Testis (tissue), 2 donors: ENCODE measurements at regions not wholly inside any gene's neighbourhood (a gene's known extent, or its start where the extent isn't known, plus 50 kb on each side); places are given as distances from the start of the nearest gene placed in this dataset.

Source experiments
- DNase-seq: peaks from one replicate; pipeline ENCODE4 v3.0.0-alpha.2; 2019
- H3K27ac ChIP-seq, 2 donors: fragments of 200-600 bp; sonication (generic); one replicate each; pipeline ENCODE4 v1.5.1; 2019
- H3K27me3 ChIP-seq: fragments of 200-600 bp; sonication (generic); one replicate; pipeline ENCODE4 v1.5.1; 2019
- H3K36me3 ChIP-seq: fragments of 200-600 bp; sonication (generic); one replicate; pipeline ENCODE4 v1.5.1; 2017; ENCODE audit warnings: low read depth; ENCODE audit errors: missing control alignments
- H3K4me1 ChIP-seq: fragments of 200-600 bp; sonication (generic); one replicate; pipeline ENCODE4 v1.5.1; 2019
- H3K4me3 ChIP-seq, 2 donors: fragments of 200-600 bp; sonication (generic); one replicate each; pipeline ENCODE4 v1.5.1; 2017 to 2019
- H3K9me3 ChIP-seq: fragments of 200-600 bp; sonication (generic); one replicate; pipeline ENCODE4 v1.5.1; 2017
- POLR2A ChIP-seq: fragments of 450-650 bp; IDR thresholded peaks from one replicate; pipeline ENCODE4 v1.6.1; 2017; ENCODE audit warnings: antibody characterized with exemption, mild to moderate bottlenecking, moderate library complexity
- WGBS, 2 donors: methylation state at CpG; one replicate each; pipeline ENCODE4 v1.1.5; 2018; 5-methylcytosine and 5-hydroxymethylcytosine counted together
- intact Hi-C: fragments of 100-400 bp; cut with DNase I; formaldehyde crosslinking; loops from one replicate; pipeline ENCODE4 v1.15.1; 2023; ENCODE audit warnings: low total_unique reads
- TF ChIP-seq, protein P1 (sequence below), 3 experiments: fragments of 450-650 bp in 2 of 3; fragments of 200-600 bp in 1 of 3; sonication (generic) in 1 of 3; IDR thresholded peaks; one replicate each; pipeline ENCODE4 v1.5.1; 2016 to 2019; ENCODE audit warnings: antibody characterized with exemption in 3 of 3, mild to moderate bottlenecking in 2 of 3, moderate library complexity in 1 of 3

DNA sequence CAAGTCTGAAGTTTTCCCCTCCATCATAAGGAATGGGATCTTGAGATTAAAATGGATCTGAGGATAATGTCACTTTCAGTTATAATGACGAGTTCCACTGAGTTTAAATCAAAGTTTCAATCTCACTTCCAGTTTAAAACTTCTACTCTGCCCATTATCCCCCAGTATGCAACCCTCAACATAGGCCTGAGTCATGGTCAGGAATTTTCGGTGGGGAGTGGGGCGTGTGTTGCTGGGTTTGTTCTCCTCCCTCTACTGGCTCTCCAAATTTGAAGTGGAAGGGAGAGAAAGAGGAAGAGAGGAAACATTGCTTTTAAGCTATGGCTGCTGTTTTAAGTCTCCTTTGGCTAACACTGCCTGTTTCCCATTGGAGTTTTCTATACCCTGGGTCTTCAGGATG lies 152.9 kb downstream of the TM2D1 start:
- Histone ChIP-seq H3K4me1 (peaks cover 3% of the 10 kb centered on the region), H3K27ac (no peak overlapping the region), H3K27me3 (no peaks in the 10 kb centered on the region), H3K9me3 (no peaks in the 10 kb centered on the region), H3K4me3 (no peak overlapping the region), H3K36me3 (no peaks in the 10 kb centered on the region)
- 76 to 93% methylated on average over 3 of the region's 3 CpGs for WGBS, 2 donors
- no peak for TF ChIP-seq POLR2A
- no peak for DNase-seq
- intact Hi-C loops, result no loop called here

DNA sequence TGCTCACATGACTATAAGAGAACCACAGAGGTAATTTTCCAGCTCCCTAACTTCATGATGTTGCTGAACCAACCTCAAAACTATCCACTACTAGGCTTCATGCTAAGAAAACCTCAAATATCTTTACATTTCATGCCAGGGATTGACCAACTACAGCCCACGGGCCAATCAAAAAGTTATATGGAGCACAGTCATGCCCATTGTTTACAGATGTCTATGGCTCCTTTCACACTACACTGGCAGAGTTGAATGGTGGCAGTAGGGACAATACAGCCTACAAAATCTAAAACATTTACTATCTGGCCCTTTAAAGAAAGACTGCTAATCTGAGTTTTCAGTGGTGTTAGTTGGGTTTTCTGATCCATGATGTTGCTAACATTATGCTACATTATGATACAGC lies 154.8 kb downstream of the TM2D1 start:
- no peaks in the 10 kb centered on the region for H3K9me3 ChIP-seq
- no peak overlapping the region for H3K27ac ChIP-seq
- no peak for TF ChIP-seq POLR2A
- TF ChIP-seq, protein P1, sequence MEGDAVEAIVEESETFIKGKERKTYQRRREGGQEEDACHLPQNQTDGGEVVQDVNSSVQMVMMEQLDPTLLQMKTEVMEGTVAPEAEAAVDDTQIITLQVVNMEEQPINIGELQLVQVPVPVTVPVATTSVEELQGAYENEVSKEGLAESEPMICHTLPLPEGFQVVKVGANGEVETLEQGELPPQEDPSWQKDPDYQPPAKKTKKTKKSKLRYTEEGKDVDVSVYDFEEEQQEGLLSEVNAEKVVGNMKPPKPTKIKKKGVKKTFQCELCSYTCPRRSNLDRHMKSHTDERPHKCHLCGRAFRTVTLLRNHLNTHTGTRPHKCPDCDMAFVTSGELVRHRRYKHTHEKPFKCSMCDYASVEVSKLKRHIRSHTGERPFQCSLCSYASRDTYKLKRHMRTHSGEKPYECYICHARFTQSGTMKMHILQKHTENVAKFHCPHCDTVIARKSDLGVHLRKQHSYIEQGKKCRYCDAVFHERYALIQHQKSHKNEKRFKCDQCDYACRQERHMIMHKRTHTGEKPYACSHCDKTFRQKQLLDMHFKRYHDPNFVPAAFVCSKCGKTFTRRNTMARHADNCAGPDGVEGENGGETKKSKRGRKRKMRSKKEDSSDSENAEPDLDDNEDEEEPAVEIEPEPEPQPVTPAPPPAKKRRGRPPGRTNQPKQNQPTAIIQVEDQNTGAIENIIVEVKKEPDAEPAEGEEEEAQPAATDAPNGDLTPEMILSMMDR (IDR thresholded peaks at IDR 0.05), result no peak
- intact Hi-C loops, result no loop called here
- no peaks in the 10 kb centered on the region for H3K27me3 ChIP-seq
- no peak overlapping the region for H3K4me3 ChIP-seq
- 90 to 95% methylated on average over 1 of the region's 1 CpG for WGBS, 2 donors
- no peak for DNase-seq
- peaks cover 3% of the 10 kb centered on the region for H3K4me1 ChIP-seq
- H3K36me3 ChIP-seq, result no peaks in the 10 kb centered on the region

DNA sequence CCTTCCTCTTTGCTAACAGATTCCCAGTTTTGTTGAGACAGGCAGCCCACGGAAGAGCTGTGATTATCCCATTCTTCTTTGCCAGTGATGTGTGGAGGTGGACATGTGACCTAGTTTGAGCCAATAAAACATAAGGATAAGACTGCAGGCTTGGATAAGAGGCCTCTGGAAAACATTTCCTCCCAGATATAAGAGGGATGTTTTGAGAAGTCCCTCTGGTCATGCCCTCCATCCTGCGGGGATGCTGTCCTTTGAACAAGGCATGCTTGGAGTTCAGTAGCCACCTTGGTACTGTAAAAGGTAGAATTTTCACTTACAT lies 155.7 kb downstream of the TM2D1 start:
- no peak for DNase-seq
- 73 to 77% methylated on average over 2 of the region's 2 CpGs for WGBS, 2 donors

DNA sequence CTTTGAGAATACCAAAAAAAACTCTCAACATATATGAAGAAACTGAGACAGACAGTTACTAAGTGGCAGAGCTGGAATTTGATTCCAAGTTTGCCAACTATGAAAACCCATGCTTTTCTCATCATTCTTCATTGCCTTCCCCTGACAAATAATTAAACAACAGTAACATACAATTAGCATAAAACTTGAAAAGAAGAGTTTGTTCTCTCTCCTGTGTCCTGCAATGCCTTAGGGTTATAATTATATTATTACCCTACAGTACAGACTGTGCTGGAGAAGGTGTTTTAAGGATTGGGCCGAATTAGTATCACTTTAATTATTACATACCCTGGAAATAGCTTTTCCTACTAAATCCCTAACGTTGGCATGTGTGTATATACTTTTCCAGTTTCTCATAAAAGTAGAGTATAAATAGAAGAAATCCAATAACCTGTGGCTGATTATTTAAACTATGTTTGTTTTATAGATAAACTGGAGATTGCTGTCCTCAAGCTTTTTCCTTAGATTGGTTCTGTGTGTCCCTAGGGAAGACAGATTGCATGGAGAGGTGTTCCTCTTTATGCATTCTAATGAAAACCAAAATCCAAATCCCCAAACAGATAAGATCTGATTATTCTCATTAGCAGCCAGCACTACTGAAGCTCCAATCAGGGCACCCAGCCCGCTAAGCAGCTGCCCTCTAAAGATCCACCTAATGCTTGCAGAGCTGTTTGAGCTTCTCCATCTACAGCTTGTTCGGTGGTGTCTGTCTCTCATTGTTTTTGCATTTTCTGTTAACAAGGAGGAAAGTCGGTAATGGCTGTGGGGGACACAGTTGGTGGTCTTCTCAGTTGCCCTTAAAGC lies 156.3 kb downstream of the TM2D1 start:
- DNase-seq, result no peak
- no peak for TF ChIP-seq POLR2A
- TF ChIP-seq, protein P1 (IDR thresholded peaks at IDR 0.05), result no peak
- intact Hi-C loops, result no loop called here
- H3K27me3 ChIP-seq, result no peaks in the 10 kb centered on the region
- no peaks in the 10 kb centered on the region for H3K9me3 ChIP-seq
- WGBS, 2 donors, result 60% methylated on average over 5 of the region's 5 CpGs
- H3K36me3 ChIP-seq, result no peaks in the 10 kb centered on the region
- no peak overlapping the region for H3K4me3 ChIP-seq
- H3K4me1 ChIP-seq, result peaks cover 3% of the 10 kb centered on the region
- H3K27ac ChIP-seq, result no peak overlapping the region

More for the DNA sequence above, 155.7 kb downstream of the TM2D1 start:
- Histone ChIP-seq H3K4me3 (no peak overlapping the region), H3K27me3 (no peaks in the 10 kb centered on the region), H3K27ac (no peak overlapping the region), H3K36me3 (no peaks in the 10 kb centered on the region), H3K9me3 (no peaks in the 10 kb centered on the region), H3K4me1 (peaks cover 3% of the 10 kb centered on the region)
- intact Hi-C loops, result no loop called here
- TF ChIP-seq, protein P1 (IDR thresholded peaks at IDR 0.05), result no peak
- no peak for TF ChIP-seq POLR2A

DNA sequence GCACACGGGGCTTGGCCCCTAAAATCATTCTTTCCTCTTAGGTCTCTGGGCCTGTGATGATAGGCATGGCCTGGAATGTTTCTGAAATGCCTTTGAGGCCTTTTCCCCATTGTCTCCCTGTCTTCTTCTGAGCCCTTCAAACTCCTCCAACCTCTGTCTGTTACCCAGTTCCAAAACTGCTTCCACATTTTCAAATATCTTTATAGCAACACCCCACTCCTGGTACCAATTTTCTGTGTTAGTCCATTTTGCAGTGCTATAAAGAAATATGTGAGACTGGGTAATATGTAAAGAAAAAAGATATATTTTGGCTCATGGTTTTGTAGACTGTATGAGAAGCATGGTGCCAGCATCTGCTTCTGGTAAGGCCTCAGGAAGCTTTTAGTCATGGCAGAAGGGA lies 158.8 kb downstream of the TM2D1 start:
- no peak for TF ChIP-seq POLR2A
- TF ChIP-seq, protein P1 (IDR thresholded peaks at IDR 0.05), result no peak
- intact Hi-C loops, result no loop called here
- Histone ChIP-seq H3K27me3 (no peaks in the 10 kb centered on the region), H3K9me3 (no peaks in the 10 kb centered on the region), H3K4me3 (no peak overlapping the region), H3K4me1 (peaks cover 3% of the 10 kb centered on the region), H3K27ac (no peak overlapping the region), H3K36me3 (no peaks in the 10 kb centered on the region)
- no peak for DNase-seq
- 91 to 95% methylated on average over 1 of the region's 1 CpG for WGBS, 2 donors
